ENCODE measurements at regions not wholly inside any gene's neighbourhood (a gene's known extent, or its start where the extent isn't known, plus 50 kb on each side); places are given as distances from the start of the nearest gene placed in this dataset.

DNA sequence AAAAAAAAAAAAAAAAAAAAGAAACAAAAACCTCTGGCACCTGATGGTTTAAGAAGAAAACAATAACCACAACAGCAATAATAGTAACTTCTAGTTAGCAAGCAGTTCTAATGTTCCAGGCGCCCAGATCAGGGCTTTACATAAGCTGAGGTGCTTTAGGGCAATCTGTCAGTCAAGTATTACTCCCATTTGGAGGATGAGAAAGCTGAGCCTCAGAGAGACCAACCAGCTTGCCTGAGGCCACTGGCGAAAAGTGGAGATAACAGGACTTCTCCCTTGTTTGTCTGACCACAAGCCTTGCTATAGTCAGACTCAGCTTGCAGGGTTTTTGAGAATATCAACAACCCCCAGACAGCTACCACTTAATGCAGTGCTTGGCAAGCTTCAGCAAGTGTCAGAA, 83.5 kb upstream of the BOD1 start:
- no peak for TF ChIP-seq CTCF (IDR thresholded peaks at IDR 0.05)
- Mint-ChIP-seq H3K27me3 (no peaks in the 10 kb centered on the region), H3K4me3 (no peak overlapping the region), H3K27ac (no peak overlapping the region), H3K9me3 (no peaks in the 10 kb centered on the region), H3K36me3 (ENCODE audit: low read depth) (no peaks in the 10 kb centered on the region), H3K4me1 (ENCODE audit: low read depth) (peaks cover 13% of the 10 kb centered on the region)
- no peak overlapping the region for H3K4me3 ChIP-seq (ENCODE audit: low read length)
- intact Hi-C loops (cut with DNase I, micrococcal nuclease), result no loop called here
- DNase-seq (no peak), ATAC-seq (ENCODE audit: poor library complexity) (no peak)
- H3K9me3 ChIP-seq (ENCODE audit: control insufficient read depth in 1 of 2, insufficient read depth in 1 of 2, low read length in 2 of 2), result no peaks in the 10 kb centered on the region
- no peaks in the 10 kb centered on the region for H3K27me3 ChIP-seq (ENCODE audit: control insufficient read depth in 1 of 2, insufficient read depth in 2 of 2, low read length in 2 of 2)
- no peak overlapping the region for H3K27ac ChIP-seq (ENCODE audit: low read depth in 1 of 2, low read length in 2 of 2)
- ChIA-PET POLR2A (no interaction called here), CTCF (no interaction called here)
- H3K4me1 ChIP-seq (ENCODE audit: insufficient read depth, low read length), result peaks cover 8% of the 10 kb centered on the region
- no peaks in the 10 kb centered on the region for H3K36me3 ChIP-seq (ENCODE audit: insufficient read depth, low read length)

DNA sequence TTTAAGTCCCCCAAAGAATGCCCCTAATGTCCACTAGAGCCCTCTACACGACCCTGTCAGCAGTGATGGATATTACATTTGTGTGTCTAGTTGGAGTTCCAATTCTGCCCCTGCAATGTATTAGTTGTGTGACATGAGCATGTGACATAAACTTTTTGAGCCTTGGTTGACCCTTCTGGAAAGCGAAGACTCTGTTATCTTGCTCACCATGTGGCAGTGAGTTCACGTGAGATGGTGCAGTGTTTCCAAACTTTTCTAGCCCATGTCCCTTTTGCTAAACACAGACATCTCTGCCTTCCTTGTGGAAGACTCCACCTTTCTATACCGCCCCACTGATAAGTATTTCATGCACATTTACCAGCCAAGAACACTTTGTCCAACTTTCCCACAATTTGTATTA, 87.0 kb upstream of the BOD1 start:
- Mint-ChIP-seq H3K36me3 (ENCODE audit: low read depth) (no peaks in the 10 kb centered on the region), H3K9me3 (no peaks in the 10 kb centered on the region), H3K27me3 (no peaks in the 10 kb centered on the region), H3K4me1 (ENCODE audit: low read depth) (peaks cover 3% of the 10 kb centered on the region), H3K27ac (no peak overlapping the region), H3K4me3 (no peak overlapping the region)
- ChIA-PET POLR2A (no interaction called here), CTCF (no interaction called here)
- no peak overlapping the region for H3K4me3 ChIP-seq (ENCODE audit: low read length)
- intact Hi-C loops (cut with DNase I, micrococcal nuclease), result no loop called here
- no peak for TF ChIP-seq CTCF (IDR thresholded peaks at IDR 0.05)
- peaks cover under 1% of the 10 kb centered on the region for H3K4me1 ChIP-seq (ENCODE audit: insufficient read depth, low read length)
- no peak for ATAC-seq (ENCODE audit: poor library complexity)
- no peak overlapping the region for H3K27ac ChIP-seq (ENCODE audit: low read depth in 1 of 2, low read length in 2 of 2)
- H3K9me3 ChIP-seq (ENCODE audit: control insufficient read depth in 1 of 2, insufficient read depth in 1 of 2, low read length in 2 of 2), result no peaks in the 10 kb centered on the region
- no peaks in the 10 kb centered on the region for H3K36me3 ChIP-seq (ENCODE audit: insufficient read depth, low read length)
- H3K27me3 ChIP-seq (ENCODE audit: control insufficient read depth in 1 of 2, insufficient read depth in 2 of 2, low read length in 2 of 2), result no peaks in the 10 kb centered on the region
- DNase-seq, result no peak

- no peak overlapping the region for H3K4me3 ChIP-seq (ENCODE audit: low read length)
- H3K27me3 ChIP-seq (ENCODE audit: control insufficient read depth in 1 of 2, insufficient read depth in 2 of 2, low read length in 2 of 2), result no peaks in the 10 kb centered on the region
- Mint-ChIP-seq H3K27me3 (no peaks in the 10 kb centered on the region), H3K27ac (no peak overlapping the region), H3K4me1 (ENCODE audit: low read depth) (no peaks in the 10 kb centered on the region), H3K4me3 (no peak overlapping the region), H3K36me3 (ENCODE audit: low read depth) (no peaks in the 10 kb centered on the region), H3K9me3 (no peaks in the 10 kb centered on the region)
- H3K27ac ChIP-seq (ENCODE audit: low read depth in 1 of 2, low read length in 2 of 2), result no peak overlapping the region
- CTCF ChIA-PET, result no interaction called here
- no peak for TF ChIP-seq CTCF (IDR thresholded peaks at IDR 0.05)
- POLR2A ChIA-PET, result no interaction called here
- no peak for ATAC-seq (ENCODE audit: poor library complexity)
- no peak for DNase-seq
- no peaks in the 10 kb centered on the region for H3K36me3 ChIP-seq (ENCODE audit: insufficient read depth, low read length)
- intact Hi-C loops (cut with DNase I, micrococcal nuclease), result no loop called here
- no peaks in the 10 kb centered on the region for H3K9me3 ChIP-seq (ENCODE audit: control insufficient read depth in 1 of 2, insufficient read depth in 1 of 2, low read length in 2 of 2)
- H3K4me1 ChIP-seq (ENCODE audit: insufficient read depth, low read length), result no peaks in the 10 kb centered on the region
These were observed 88.4 kb upstream of the BOD1 start for GRCh38 chr5:173704615-173705511.

Measured in CD4-positive, alpha-beta T cell (primary cell).